ENCODE measurements at regions not wholly inside any gene's neighbourhood (a gene's known extent, or its start where the extent isn't known, plus 50 kb on each side); places are given as distances from the start of the nearest gene placed in this dataset.

DNA sequence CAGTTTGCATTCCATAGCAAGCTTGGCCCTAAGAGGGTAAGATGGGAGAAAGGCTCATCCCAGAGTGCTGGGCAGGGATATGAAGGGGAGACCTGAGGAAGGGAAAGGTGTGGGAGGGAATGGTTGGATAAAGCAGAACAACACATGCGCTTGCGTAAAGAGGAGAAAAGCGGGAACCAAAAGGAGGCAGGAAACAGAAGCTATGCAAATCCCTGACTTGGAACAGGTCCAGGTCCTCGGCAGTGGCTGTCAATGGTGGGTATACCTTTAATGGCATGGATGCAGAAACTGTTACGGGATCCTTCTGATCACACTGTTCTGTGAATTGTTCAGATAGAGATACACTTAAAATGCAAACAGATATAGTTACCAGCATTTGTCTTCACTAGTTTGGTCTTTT, 455.6 kb downstream of the SIPA1L2 start:
- TF ChIP-seq, protein P1, sequence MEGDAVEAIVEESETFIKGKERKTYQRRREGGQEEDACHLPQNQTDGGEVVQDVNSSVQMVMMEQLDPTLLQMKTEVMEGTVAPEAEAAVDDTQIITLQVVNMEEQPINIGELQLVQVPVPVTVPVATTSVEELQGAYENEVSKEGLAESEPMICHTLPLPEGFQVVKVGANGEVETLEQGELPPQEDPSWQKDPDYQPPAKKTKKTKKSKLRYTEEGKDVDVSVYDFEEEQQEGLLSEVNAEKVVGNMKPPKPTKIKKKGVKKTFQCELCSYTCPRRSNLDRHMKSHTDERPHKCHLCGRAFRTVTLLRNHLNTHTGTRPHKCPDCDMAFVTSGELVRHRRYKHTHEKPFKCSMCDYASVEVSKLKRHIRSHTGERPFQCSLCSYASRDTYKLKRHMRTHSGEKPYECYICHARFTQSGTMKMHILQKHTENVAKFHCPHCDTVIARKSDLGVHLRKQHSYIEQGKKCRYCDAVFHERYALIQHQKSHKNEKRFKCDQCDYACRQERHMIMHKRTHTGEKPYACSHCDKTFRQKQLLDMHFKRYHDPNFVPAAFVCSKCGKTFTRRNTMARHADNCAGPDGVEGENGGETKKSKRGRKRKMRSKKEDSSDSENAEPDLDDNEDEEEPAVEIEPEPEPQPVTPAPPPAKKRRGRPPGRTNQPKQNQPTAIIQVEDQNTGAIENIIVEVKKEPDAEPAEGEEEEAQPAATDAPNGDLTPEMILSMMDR (IDR thresholded peaks at IDR 0.05): no peak
- no peak for TF ChIP-seq POLR2A (IDR thresholded peaks at IDR 0.05)
